Parathyroid adenoma (tissue), 2 donors: ENCODE measurements at regions not wholly inside any gene's neighbourhood (a gene's known extent, or its start where the extent isn't known, plus 50 kb on each side); places are given as distances from the start of the nearest gene placed in this dataset.
"Not testable (repeated sequence)": the region's sequence is repeated elsewhere in the genome, so short reads cannot be mapped to it uniquely, and the experiment has no call there.

Source experiments
- H2AFZ ChIP-seq: fragments of 300-600 bp; sonication (generic); one replicate; pipeline ENCODE4 v1.7.0; 2017; ENCODE audit warnings: antibody characterized with exemption, mild to moderate bottlenecking
- H3K27ac ChIP-seq: fragments of 300-600 bp; sonication (generic); one replicate; pipeline ENCODE4 v1.7.0; 2017
- H3K27me3 ChIP-seq: fragments of 300-600 bp; sonication (generic); one replicate; pipeline ENCODE4 v1.7.0; 2017; ENCODE audit warnings: low read length; ENCODE audit not compliant: control insufficient read depth, insufficient read depth
- H3K36me3 ChIP-seq: fragments of 300-600 bp; sonication (generic); one replicate; pipeline ENCODE4 v1.7.0; 2017; ENCODE audit warnings: low read length; ENCODE audit not compliant: control insufficient read depth, insufficient read depth
- H3K4me1 ChIP-seq: fragments of 300-600 bp; sonication (generic); one replicate; pipeline ENCODE4 v1.7.0; 2017; ENCODE audit warnings: control low read depth
- H3K4me2 ChIP-seq: fragments of 300-600 bp; sonication (generic); one replicate; pipeline ENCODE4 v1.7.0; 2017; ENCODE audit warnings: low read length
- H3K4me3 ChIP-seq: fragments of 300-600 bp; sonication (generic); one replicate; pipeline ENCODE4 v1.7.0; 2017; ENCODE audit warnings: low read depth, low read length
- H3K79me2 ChIP-seq: fragments of 300-600 bp; sonication (generic); one replicate; pipeline ENCODE4 v1.7.0; 2017; ENCODE audit warnings: control low read depth
- H3K9ac ChIP-seq: fragments of 300-600 bp; sonication (generic); one replicate; pipeline ENCODE4 v1.7.0; 2017; ENCODE audit warnings: mild to moderate bottlenecking
- H3K9me3 ChIP-seq: fragments of 300-600 bp; sonication (generic); one replicate; pipeline ENCODE4 v1.7.0; 2017; ENCODE audit warnings: low read length; ENCODE audit not compliant: control insufficient read depth
- TF ChIP-seq, protein P1 (sequence below): fragments of 300-600 bp; sonication (generic); IDR thresholded peaks from one replicate; pipeline ENCODE4 v1.7.0; 2017; ENCODE audit warnings: antibody characterized with exemption, mild to moderate bottlenecking
- donor health status: primary hyperparathyroidism.

DNA sequence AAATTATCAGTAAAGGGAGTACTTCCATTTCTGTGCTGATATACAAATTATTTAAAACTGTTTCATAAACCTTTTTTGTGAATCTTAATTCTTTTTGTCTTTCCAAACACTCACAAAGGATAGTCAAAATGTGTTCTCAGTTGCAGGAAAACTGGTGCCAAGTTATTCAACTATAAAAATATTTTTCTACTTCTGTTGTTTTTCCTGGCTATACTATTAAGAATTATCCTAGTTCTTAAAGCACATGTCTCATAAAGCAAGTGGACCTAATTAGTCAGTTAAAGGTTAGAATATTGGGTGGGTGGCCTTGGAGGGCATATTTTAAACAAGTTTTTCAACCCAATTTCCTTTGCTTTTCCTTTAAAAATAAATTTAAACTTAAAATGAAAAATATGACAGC lies 1460.3 kb upstream of the SLC10A2 start:
- no peaks in the 10 kb centered on the region for H3K79me2 ChIP-seq
- TF ChIP-seq, protein P1, sequence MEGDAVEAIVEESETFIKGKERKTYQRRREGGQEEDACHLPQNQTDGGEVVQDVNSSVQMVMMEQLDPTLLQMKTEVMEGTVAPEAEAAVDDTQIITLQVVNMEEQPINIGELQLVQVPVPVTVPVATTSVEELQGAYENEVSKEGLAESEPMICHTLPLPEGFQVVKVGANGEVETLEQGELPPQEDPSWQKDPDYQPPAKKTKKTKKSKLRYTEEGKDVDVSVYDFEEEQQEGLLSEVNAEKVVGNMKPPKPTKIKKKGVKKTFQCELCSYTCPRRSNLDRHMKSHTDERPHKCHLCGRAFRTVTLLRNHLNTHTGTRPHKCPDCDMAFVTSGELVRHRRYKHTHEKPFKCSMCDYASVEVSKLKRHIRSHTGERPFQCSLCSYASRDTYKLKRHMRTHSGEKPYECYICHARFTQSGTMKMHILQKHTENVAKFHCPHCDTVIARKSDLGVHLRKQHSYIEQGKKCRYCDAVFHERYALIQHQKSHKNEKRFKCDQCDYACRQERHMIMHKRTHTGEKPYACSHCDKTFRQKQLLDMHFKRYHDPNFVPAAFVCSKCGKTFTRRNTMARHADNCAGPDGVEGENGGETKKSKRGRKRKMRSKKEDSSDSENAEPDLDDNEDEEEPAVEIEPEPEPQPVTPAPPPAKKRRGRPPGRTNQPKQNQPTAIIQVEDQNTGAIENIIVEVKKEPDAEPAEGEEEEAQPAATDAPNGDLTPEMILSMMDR, result no peak
- no peak overlapping the region for H3K4me2 ChIP-seq
- H2AFZ ChIP-seq, result no peak overlapping the region
- no peaks in the 10 kb centered on the region for H3K36me3 ChIP-seq
- H3K27ac ChIP-seq, result no peak overlapping the region
- no peaks in the 10 kb centered on the region for H3K27me3 ChIP-seq
- H3K4me1 ChIP-seq, result no peaks in the 10 kb centered on the region
- no peak overlapping the region for H3K4me3 ChIP-seq
- H3K9me3 ChIP-seq, result no peaks in the 10 kb centered on the region
- no peak overlapping the region for H3K9ac ChIP-seq

DNA sequence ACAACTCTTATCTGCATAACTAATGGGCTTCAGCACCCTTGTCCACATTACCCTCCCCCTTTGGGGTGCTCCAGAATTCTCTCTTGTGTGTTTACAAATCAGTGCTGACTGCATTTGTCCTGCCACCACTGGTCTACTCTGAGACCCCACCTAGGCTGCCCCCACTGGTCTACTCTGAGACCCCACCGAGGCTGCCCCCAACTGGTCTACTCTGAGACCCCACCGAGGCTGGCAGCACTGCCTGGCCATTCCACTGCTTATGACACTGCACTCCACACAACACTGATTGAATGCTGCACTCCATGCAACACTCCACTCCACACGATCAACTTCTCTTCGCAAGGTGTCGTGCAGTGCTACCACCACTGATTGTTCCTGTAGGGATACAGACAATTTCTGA lies 1459.2 kb upstream of the SLC10A2 start:
- H3K36me3 ChIP-seq, result no peaks in the 10 kb centered on the region

DNA sequence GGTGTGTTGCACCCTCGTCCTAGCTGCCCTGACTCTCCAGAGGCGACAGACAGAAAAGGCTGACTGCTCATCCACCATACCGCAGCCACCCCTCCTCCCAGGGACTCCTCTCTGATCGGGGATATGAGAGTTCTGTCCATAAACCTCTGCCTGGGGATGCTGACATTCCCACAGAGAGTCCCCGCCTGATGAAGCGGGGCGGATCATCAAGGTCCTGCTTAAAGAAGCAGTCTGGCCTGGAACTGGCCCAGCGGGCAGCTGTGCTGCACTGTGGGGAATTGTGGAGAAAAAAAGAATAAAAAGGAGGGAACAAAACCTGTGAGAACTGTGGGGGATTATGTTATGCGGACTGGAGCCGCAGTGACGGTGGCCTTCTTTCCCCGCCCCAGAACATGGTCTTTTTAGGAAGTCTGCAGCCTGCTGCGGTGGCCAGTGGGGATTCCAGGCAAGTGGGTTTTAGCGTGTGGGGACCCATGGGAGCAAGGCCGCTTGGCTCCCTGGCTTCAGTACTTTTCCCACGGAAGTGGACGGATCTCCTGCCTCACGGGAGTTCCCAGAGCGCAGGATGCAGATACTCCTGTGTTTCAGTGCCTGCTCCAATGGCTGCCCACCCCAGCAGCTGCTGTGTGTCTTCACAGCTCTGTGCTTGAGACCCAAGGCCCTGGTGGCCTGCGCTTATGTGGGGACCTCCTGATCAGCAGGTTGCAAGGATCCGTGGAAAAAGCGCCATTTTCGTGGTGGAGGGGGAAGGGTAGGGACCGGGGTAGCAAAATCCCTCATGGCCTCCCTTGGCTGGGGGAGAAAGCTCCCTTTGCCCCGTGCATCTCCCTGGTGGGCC lies 1456.2 kb upstream of the SLC10A2 start:
- H3K9me3 ChIP-seq, result no peaks in the 10 kb centered on the region
- H3K4me1 ChIP-seq, result no peaks in the 10 kb centered on the region

More for the DNA sequence above, 1459.2 kb upstream of the SLC10A2 start:
- no peak overlapping the region for H2AFZ ChIP-seq
- H3K9ac ChIP-seq, result no peak overlapping the region
- no peaks in the 10 kb centered on the region for H3K9me3 ChIP-seq
- no peaks in the 10 kb centered on the region for H3K27me3 ChIP-seq
- H3K4me1 ChIP-seq, result no peaks in the 10 kb centered on the region
- no peaks in the 10 kb centered on the region for H3K79me2 ChIP-seq
- H3K27ac ChIP-seq, result no peak overlapping the region
- H3K4me3 ChIP-seq, result no peak overlapping the region
- H3K4me2 ChIP-seq, result no peak overlapping the region
- TF ChIP-seq, protein P1, result no peak

DNA sequence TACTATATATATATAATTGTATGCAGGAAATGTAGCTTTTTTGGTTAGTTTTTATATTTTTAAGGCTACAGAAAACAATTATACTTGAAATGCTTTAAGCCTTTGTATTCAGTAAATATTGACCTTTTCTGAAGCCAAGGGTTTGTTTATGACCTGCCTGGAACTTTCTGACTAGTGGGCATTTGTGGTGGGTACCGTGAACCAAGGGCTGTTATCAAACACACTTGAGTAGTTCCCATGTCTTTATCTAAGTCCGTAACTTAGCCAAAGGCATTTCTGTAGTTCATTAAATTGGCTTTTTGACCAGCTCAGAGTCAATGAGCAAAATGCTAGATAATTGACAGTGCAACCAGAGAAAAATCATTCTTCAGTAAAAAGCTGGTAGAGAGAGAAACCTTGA lies 1444.2 kb upstream of the SLC10A2 start:
- no peaks in the 10 kb centered on the region for H3K79me2 ChIP-seq
- H3K27ac ChIP-seq, result no peak overlapping the region
- no peaks in the 10 kb centered on the region for H3K4me1 ChIP-seq
- H2AFZ ChIP-seq, result no peak overlapping the region
- H3K4me2 ChIP-seq, result no peak overlapping the region
- H3K9me3 ChIP-seq, result no peaks in the 10 kb centered on the region
- H3K27me3 ChIP-seq, result no peaks in the 10 kb centered on the region
- no peak overlapping the region for H3K4me3 ChIP-seq
- H3K36me3 ChIP-seq, result no peaks in the 10 kb centered on the region
- TF ChIP-seq, protein P1, result no peak
- H3K9ac ChIP-seq, result no peak overlapping the region

More for the DNA sequence above, 1456.2 kb upstream of the SLC10A2 start:
- H3K36me3 ChIP-seq, result no peaks in the 10 kb centered on the region
- no peaks in the 10 kb centered on the region for H3K27me3 ChIP-seq
- TF ChIP-seq, protein P1, result no peak
- no peak overlapping the region for H3K4me3 ChIP-seq
- no peak overlapping the region for H3K27ac ChIP-seq
- no peaks in the 10 kb centered on the region for H3K79me2 ChIP-seq
- H3K4me2 ChIP-seq, result no peak overlapping the region
- H2AFZ ChIP-seq, result no peak overlapping the region
- H3K9ac ChIP-seq, result no peak overlapping the region

DNA sequence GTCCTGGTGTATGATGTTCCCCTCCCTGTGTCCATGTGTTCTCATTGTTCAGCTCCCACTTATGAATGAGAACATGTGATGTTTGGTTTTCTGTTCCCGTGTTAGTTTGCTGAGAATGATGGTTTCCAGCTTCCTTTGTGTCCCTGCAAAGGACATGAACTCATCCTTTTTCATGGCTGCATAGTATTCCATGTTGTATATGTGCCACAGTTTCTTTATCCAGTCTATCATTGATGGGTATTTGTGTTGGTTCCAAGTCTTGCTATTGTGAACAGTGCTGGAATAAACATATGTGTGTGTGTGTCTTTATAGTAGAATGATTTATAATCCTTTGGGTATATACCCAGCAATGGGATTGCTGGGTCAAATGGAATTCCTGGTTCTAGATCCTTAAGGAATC lies 1427.3 kb upstream of the SLC10A2 start:
- H3K9ac ChIP-seq, H3K27ac ChIP-seq, H3K4me1 ChIP-seq, H3K27me3 ChIP-seq, H3K79me2 ChIP-seq, H3K4me3 ChIP-seq, H3K4me2 ChIP-seq, H3K9me3 ChIP-seq, H2AFZ ChIP-seq, H3K36me3 ChIP-seq: not testable (repeated sequence)
